HG02763 (cell line): ENCODE measurements at regions not wholly inside any gene's neighbourhood (a gene's known extent, or its start where the extent isn't known, plus 50 kb on each side); places are given as distances from the start of the nearest gene placed in this dataset.

ENCODE experiments used
- ATAC-seq: cut with Tn5 transposase; IDR thresholded peaks from one replicate; pipeline ENCODE4 v1.9.1; 2021; ENCODE audit warnings: mild to moderate bottlenecking, moderate library complexity; ENCODE audit not compliant: unreplicated experiment

DNA sequence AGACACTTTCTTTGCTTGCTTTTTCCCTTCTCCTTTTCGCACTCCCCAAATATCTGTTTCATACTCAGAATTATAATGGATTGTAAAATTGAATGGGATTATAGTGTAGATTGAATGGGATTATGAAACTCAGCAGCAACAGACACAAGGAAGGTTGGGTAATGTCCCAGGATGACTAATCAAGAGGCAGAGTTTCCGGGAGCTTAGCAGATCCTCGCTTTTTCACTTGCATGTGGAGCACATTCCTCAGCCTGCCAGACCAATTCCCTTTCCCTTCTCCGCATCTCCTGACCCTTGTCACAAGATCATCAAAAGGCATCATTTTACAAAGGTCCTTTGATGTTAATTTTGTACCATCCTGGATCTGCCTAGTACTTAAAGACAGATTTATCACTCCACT lies 55.1 kb upstream of the SLC1A1 start:
- no peak for ATAC-seq

DNA sequence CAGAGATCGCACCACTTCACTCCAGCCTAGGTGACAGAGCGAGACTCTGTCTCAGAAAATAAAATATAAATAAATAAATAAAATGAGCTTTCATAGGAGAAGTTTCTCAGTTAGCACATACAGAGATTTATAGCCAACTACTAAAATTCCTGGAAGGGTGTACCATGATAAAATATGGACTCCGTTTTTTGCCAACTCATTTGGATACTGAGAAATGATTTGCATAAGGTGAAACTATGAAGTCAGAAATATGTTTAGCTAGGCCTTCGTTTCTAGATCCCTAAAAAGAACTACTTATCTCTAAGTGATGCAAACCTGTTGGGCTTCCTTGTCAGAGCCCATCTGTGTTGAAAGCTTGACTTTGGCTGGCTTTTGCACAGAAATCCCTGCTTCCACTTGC lies 56.9 kb upstream of the SLC1A1 start:
- ATAC-seq = no peak

DNA sequence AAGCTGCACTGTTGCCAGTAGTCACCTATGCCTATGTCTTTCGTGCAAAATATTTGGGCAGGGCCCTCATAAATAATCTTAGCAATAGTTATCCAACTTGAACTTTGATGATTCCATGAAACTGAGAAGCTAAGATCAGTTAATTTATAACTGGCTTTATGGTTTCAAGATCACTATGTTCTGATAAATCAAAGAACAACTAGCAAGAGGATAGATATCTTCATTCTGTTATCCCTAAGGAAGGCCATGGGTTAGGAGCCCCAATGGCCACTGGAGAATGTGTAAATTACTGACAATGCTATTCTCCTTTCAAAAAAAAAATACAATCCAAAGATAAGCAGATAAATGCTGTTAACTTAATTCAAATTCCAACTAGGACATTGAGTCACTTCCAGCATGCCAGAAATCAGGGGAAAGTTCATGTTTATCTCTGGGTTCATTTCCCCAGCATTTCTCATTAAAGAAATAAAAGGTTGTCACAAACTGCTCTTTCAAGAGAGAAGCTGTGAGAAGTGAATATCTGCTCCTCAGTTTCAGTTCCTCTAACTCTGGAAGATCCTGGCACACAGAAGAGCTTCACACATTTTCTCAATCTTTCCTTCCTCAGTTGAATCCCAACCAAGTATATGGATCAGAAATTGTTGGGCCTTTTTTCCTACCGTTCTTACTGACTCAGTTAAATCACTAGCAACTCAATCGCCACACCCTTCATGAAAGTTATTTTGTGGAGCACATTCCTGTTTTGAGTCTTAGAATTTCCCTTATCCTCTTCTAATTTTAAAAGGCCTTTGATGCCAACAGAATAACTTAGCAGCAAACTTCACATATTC lies 59.6 kb upstream of the SLC1A1 start:
- no peak for ATAC-seq

DNA sequence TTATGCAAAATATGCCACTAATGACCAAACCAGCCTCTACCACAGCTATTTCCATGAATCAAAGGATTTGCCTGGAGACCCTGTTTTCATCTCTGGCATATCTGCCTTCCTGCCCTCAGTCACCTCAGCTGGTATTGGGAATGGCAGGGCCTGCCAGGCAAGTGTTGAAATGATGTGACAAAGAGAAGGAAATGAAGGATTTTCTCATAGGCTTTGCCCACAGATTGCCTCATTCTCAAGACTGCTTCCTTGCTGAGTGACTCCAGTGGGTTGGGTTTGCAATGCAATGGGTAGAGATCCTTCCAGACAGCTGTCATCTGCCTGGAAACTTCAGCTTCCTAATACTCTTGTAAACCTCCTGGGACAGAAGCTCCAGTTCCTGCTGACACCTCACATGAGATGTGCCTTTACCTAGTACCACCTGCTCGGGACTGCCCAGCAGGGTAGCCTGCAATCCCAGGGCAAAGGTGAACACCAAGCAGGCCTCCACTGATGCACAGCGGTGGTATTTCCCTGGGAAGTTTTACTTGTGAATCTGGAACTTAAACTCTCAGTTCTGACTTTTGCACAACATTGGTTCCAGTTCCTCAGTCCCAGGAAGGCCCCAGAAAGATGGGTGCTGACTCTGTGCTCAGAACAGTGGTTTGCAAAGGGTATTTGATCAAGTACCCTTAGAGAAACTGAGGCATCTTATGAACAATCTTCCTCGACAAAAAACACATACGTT lies 64.8 kb upstream of the SLC1A1 start:
- no peak for ATAC-seq

DNA sequence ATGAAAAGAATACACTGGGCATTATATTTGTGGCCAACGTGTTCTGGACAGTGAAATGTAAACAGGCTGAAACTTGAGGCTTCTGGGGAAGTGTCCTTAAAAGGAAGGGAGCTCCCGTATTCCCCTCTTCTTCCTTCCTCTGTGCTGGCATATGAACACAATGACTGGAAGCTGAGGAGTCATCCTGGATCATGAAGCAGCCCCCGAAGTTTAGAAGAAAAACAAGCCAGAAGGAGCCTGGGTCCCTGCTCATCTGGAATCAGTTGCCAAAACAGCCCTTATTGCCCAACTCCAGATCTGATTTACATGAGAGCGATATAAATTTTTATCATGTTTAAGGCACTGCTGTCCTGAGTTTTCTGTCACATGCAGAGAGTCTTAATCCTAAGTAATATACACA lies 65.4 kb upstream of the SLC1A1 start:
- ATAC-seq = no peak

DNA sequence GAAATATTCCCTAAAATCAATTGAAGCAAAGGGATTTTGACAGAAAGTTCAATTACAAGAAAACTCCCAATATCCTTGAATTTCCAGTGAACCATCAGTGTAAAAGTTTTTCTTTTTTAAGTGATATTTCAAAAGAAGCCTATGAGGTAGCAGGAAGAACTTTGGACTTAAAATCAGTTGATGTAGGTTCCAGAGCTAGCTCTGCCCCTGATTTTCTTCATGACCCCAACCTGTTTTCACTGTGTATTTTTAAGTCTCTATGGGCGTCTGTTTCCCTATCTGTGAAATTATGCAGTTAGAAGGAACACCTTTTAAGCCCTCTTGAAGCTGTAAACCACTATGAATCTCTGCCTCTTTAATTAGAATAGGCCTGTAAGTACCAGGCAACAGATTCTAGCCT lies 66.2 kb upstream of the SLC1A1 start:
- ATAC-seq = no peak

- no peak for ATAC-seq
Measured at GRCh38 chr9:4423207-4423610, 67.1 kb upstream of the SLC1A1 start.

DNA sequence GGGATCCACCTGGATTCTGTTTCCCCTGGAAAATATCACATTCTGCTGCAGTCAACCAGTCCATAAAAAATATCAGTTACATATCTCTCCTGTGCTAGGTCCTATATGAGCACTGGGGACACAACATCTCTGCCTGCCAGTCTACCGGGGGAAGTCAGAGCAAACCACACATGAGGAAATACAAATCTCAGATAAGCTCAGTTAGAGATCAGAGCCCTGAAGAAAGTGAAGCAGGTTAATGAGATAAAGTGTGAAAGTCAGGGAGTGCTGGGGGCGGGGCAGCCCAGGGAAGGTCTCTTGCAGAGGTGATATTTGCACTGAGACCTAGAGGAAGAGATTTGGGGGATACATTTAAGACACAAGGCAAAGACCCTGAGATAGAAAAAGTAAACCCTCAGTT lies 67.8 kb upstream of the SLC1A1 start:
- peak; percentile 63 for ATAC-seq

DNA sequence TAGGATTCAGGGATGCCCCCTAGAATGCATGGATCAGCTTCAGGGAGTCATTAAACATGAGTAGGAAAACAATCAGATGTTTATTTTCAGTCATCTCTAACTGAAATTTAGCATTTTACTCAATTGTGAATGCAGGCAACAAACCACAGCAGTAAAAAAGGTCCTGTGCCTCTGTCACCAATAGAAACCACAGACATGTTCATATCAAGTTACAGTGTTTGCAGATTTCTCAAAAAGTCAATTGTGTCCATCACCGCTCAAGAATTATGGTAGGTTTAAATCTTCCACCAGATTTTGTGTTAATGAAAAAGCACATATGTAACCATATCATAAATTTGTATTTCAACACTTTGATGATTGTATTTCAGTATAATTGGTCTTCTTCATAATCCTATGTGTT lies 68.4 kb upstream of the SLC1A1 start:
- no peak for ATAC-seq

- ATAC-seq = no peak
Measured at GRCh38 chr9:4420351-4420750, 69.9 kb upstream of the SLC1A1 start.

GRCh38 chr9:4417578-4418325 lies 72.5 kb upstream of the SLC1A1 start:
- no peak for ATAC-seq

DNA sequence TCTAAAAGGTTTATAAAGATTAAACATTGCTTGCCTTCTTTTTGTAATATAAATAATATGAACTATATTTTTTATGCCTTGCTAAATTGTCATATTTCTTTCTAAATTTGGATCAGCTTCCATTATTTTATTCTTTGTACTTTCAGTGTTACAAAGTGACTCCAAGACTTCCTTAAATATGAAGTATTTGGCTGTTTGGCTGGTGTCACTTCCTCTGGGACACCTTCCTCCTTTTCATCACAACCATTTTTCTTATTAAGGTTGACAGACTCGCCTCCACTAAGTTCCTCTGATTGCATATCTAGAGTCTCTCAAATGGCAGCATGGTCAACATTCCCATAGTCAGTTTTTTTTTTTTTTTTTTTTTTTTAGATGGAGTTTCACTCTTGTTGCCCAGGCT lies 73.8 kb upstream of the SLC1A1 start:
- ATAC-seq = no peak

DNA sequence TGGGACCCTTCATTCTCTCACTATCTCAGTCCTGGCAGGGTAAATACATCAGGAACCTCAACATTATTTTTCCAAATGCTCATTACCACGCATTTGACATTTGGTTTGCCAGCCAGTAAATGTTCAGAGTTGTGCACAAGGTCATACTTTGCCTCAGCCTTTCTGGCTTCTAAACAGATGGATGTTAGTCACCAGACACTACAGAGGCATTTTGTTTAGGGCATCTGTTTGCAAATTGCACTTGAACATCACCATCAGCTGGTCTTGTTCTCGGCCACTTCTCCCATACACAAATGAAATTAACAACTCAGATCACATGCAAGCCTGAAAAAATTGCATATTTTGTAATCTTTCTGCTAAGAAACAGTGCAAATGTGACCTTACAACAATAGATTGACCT lies 75.0 kb upstream of the SLC1A1 start:
- no peak for ATAC-seq

GRCh38 chr9:4413856-4414255 lies 76.4 kb upstream of the SLC1A1 start:
- no peak for ATAC-seq

GRCh38 chr9:4404156-4404555 lies 86.1 kb upstream of the SLC1A1 start:
- ATAC-seq = no peak

DNA sequence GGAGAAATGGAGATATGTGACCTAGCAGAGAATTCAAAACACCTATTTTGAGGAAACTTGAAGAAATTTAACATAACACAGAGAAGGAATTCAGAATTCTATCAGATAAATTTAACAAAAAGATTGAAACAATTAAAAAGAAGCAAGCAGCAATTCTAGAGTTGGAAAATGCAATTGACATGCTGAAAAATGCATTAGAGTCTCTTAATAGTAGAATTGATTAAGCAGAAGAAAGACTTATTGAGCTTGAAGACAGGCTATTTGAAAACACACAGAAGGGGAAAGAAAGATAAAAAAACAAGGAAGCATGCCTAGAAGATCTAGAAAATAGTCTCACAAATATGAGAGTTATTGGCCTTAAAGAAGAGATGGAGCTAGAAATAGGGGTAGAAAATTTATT lies 87.8 kb upstream of the SLC1A1 start:
- no peak for ATAC-seq

GRCh38 chr9:4400731-4401130 lies 89.5 kb upstream of the SLC1A1 start:
- ATAC-seq = no peak

DNA sequence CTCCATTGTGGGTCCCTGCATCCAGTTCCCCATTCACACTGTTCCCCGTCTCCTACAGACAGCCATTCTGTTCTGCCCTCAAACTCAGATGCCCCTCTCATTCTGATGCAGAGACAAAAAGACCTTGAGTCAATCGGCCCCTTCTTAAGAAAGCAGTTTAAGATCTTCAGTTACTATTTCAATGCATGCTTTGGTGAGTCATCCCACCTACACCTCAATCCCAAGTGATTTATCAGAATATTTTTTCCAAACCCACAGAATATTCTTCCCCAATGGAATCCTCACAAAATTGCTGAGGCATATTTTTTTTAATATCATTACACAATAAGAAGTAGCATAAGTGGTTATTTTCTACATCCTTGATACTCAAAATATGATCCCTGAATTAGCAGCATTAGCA lies 92.4 kb upstream of the SLC1A1 start:
- no peak for ATAC-seq

GRCh38 chr9:4393806-4394523 lies 94.1 kb upstream of the GLIS3 start:
- ATAC-seq = no peak

DNA sequence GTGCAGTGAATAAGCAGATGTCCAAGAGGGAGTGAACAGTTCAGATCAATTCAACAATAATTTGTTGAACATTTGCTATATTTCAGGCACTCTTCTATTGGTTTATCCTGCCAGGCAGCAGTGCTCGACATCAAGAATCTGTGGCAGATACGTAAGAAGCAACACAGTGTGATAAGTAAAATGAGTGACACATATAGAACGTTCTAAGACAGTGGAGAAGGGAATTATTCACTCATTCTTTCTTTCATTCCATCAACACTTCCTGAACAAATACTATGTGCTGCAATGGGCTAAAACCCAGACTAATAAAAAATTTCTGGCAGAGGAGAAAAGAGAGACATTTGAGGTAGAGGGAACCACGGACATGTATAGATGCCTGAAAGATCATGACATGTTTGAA lies 89.9 kb upstream of the GLIS3 start:
- no peak for ATAC-seq

- ATAC-seq = no peak
Measured at GRCh38 chr9:4389003-4389402, 89.1 kb upstream of the GLIS3 start.
